Stimulated activated CD4-positive, alpha-beta T cell treated with anti-CD3 and anti-CD28 coated beads, Interleukin-12 subunit alpha, Interleukin-12 subunit beta, amount 100 ng/mL, for 48 hours (primary cell): ENCODE measurements at regions not wholly inside any gene's neighbourhood (a gene's known extent, or its start where the extent isn't known, plus 50 kb on each side); places are given as distances from the start of the nearest gene placed in this dataset.
"Not testable (repeated sequence)": the region's sequence is repeated elsewhere in the genome, so short reads cannot be mapped to it uniquely, and the experiment has no call there.

Experiments
- DNase-seq, 3 donors: peaks; one replicate each; pipeline ENCODE4 v3.0.0-alpha.2; 2020; ENCODE audit warnings: low read depth in 2 of 3, low spot score in 1 of 3

DNA sequence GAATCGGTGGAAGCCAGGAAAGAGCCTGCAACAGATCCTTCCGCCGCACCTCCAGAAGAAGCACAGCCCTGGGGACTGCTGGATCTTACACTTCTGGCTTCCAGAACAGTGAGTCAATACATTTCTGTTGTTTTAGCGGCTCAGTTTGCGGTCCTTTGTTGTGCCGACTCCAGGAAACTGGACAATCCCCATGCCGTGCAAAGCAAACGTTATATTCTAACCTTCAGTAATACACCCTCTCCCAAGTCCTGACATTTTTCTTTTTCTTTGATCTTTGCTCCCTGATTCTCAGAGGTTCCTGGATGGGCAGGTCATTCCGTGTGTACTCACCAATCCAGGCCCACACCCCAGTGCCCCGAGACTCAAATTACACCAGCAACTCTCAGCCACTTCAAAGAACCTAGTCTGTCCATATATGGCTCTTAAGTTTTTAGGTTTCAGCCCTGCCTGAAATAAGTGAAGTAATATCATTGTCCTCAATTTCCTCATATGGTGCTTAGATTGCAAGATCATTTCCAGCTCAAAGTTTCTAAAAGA lies 387.1 kb upstream of the SGCG start:
- DNase-seq = no peak

DNA sequence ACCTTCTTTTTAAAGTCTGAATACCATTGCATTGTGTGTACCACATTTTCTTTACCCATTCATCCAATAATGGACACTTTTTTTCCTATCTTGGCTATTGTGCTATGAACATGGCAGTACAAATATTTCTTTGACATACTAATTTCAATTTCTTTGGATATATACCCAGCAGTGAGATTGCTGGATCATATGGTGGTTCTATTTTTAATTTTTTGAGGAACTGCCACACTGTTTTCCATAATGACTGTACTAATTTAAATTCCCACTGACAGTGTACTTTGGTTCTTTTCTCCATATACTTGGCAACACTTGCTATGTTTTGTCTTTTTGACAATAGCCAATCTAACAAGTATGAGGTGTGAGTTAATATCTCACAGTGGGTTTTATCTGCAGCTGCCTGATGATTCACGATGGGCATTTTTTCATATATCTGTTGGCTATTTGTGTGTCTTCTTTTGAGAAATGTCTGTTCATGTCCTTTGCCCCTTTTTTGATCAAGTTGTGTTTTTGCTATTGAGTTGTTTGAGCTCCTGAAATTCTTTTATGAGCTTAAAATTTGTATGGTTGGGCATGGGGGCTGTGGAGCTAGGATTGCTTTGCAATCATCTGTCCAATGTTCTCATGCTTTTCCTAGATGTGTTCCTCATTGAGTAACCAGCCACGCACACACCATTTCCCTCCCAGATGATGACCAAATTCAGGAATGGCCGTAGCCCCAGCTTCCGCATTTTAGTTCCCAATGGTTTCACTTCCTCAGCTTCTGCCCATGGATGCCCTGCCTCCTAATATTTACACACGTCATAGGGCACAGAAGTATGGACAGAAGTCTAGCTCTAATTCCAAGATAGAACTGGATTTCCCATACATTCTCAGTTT lies 380.0 kb upstream of the SGCG start:
- no peak for DNase-seq

DNA sequence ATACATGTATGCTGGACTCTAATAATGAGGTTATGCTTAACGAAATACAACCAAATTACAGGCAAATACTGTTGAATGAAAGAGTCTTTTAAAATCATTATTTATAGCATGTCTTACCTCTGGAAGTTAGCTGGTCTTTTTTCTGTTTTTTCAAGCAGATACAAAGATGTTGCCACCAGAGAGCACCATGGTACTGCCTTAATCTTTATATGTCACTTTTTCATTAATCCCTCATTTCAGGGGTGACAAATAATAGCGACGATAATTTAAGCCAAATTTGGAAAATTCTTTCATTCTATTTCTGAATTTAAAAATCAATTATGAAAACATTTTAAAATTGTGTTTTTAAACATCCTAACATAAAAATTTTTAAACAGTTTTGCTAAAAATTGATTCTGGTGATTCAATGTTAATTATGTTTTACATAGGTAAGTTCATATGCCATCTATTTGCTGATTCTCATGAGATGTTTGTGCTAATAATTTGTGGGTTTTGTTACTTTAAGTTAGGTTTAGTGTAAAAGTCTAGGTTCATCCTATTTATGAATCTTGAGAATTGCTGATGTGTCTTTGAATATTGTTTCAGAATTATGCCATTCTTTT lies 379.3 kb upstream of the SGCG start:
- no peak for DNase-seq

DNA sequence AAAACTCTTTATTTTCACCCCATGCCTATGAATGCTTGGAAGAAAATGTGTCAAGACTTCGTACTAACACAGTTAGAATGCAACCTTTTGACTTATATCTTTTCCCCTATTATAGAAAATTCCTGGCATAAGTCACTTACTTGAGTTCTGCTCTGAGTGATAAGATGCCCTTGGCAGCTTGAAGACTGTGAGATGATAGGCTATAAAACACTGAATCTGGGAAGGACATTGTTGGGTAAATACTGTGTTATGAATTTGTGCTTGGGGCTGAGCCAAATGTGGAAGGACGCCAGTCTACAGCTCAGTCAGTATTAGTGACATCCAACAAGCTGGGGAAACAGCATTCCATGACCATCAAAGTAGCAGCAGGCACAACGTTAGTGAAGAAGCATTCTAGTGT lies 368.0 kb upstream of the SGCG start:
- DNase-seq = no peak

DNA sequence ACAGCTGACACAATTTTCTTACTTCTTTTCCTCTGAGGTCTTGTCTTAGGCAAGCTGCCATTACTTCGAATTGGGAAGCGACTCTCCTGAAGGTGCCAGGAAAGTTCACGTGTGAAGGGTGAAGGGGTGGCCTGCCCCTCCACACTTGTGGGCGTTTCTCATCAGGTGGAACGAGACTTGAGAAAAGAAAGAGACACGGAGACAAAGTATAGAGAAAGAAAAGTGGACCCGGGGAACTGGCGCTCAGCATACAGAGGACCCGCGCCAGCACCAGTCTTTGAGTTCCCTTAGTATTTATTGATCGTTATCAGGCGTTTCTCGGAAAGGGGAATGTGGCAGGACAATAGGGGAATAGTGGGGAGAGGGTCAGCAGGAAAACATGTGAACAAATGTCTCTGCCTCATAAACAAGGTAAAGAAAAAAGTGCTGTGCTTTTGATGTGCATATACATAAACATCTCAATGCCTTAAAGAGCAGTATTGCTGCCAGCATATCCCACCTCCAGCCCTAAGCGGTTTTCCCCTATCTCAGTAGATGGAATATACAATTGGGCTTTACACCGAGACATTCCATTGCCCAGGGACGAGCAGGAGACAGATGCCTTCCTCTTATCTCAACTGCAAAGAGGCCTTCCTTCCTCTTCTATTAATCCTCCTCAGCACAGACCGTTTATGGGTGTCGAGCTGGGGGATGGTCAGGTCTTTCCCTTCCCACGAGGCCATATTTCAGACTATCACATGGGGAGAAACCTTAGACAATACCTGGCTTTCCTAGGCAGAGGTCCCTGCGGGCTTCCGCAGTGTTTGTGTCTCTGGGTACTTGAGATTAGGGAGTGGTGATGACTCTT lies 367.0 kb upstream of the SGCG start:
- DNase-seq = not testable (repeated sequence)

DNA sequence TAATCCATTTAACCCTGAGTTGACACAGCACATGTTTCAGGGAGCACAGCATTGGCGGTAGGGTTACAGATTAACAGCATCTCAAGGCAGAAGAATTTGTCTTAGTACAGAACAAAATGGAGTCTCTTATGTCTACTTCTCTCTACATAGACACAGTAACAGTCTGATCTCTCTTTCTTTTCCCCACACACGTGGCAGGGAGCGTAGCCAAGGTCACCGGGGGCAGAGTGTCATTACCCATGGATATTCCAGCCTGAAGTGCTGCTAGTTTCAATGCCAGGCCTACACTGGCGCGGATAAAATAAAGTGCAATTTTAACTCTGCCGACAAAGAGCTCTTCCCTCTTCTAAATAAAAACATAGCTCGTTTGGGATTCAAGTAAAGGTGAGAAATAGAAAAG lies 366.3 kb upstream of the SGCG start:
- not testable (repeated sequence) for DNase-seq

DNA sequence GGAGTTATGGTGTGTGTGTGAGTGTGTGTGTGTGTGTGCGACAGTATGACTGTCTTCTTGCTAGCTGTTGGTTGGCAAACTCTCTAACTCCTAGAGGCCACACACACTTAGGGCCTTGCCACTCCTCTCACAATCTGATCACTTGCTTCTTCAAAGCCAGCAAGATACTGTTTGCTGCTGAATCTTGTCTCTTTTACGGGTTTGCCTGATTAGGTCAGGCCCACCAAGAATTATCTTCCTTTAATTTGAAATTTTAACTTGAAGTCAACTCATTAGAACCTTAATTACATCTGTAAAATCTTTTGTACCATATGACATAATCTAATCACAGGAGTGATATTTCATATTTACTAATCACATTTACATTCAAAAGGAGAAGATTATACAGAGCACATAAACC lies 359.2 kb upstream of the SGCG start:
- no peak for DNase-seq

DNA sequence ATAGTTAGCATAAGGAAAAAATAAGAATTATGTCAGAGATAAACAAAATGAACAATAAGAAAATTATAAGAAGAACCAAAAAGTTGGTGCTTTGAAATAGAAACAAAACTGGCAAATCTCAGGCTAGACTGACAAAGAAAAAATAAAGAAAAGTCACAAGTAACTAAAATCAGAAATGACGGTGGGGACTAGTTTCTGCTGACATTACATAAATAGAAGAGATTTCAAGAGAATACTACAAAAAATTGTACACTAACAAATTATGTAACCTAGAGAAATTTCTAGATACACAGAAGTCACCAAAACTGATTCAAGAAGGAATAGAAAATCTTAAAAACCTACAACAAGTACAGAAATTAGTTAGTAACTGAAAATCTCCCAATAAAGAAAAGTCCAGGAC lies 355.6 kb upstream of the SGCG start:
- DNase-seq = no peak

DNA sequence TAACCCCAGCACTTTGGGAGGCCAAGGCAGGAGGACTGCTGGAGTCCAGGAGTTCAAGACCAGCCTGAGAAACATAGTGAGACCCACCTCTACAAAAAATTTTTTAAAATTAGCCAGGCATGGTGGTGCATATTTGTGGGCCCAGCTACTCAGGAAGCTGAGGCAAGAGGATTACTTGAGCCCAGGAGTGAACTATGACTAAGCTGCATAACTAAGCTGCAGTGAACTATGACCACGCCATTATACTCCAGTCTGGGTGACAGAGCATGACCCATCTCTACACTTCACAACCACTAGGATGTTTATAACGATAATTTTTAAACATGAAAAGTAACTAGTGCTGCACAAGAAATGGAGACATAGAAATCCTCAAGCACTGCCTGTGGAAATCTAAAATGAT lies 352.7 kb upstream of the SGCG start:
- DNase-seq = no peak

DNA sequence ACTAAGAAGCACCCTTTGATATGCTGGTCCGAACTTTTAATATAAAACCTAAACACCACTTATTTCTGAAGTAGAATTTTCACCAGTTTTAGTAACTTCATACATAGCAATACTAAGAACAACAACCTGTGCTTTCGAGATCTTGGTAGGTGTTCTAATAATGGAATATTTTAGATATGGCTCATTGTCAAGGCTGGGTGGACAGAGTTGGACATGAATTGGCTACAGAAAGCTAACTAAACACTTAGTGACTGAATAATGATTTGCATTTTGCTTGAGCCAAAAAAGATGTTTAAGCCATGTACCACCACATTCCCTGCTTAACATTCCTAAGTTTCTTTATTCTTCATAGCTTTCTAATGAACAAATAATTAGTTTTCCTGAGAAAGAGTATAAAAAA lies 344.3 kb upstream of the SGCG start:
- DNase-seq = no peak

DNA sequence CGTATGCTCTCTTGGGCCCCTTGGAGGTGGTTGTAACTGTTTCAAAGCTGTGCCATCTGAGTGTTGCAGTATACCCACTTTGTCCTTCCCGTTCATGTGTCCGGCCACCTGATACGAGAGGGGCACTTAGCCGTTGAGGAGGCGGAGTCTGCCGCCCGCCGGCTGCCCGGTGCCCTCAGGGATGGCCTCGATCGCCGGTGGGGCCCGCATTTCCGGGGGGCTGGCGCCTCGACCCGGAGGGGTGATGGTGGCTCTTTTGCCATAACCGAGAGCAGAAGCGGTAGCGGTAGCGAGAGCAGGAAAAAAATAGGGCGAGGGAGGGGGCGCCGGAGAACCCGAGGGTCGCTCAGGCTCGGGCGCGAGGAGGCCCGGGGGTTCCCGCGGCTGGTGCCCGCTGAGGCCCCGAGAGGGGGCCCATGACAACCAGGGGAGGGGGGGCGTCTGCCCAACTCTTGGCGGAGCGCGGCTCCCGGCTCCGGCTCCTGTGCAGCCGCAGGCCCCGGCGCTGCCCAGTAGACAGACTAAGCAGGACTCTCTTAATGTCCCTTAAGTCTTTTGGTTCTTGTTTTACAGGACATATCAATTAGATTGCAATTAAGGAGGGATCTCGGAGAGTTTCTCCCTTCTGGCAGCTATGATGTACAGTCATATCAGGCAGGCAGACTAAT lies 342.7 kb upstream of the SGCG start:
- DNase-seq = no peak

DNA sequence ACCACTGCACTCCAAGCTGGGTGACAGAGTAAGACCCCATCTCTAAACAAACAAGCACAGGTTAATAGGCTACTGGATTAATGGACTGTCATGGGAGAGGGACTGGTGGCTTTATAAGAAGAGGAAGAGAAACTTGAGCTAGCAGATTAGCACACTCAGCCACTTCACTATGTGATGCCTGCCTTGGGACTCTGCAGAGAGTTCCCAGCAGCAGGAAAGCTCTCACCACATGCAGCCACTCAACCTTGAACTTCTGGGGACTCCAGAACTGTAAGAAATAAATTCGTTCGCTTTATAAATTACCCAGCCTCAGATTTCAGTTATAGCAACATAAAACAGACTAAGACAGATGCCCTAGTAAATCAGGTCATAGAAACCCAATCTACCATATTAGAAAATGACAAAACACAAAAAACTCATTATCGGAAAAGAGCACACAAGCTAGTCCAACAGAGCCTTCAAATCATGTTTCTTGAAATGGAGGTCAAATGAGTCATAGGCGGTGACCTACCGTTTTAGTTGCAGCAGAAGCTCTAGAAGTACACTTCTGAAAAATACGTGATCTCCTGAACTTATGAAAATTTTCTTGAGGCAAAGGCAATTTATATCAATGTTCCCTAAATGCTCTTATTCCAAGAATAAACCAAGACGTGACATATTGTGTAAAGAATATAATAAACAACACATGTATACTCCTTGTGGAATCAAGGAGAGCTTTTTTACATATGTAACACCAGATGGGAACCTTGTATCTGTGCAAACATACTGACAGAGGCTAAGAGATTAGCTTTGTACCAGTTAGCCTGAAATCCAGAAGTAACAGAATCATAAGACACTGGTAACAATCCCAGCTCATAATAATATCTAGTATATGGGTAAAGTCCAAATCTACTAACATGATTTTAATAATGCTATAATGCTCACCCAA lies 340.9 kb upstream of the SGCG start:
- DNase-seq = no peak

DNA sequence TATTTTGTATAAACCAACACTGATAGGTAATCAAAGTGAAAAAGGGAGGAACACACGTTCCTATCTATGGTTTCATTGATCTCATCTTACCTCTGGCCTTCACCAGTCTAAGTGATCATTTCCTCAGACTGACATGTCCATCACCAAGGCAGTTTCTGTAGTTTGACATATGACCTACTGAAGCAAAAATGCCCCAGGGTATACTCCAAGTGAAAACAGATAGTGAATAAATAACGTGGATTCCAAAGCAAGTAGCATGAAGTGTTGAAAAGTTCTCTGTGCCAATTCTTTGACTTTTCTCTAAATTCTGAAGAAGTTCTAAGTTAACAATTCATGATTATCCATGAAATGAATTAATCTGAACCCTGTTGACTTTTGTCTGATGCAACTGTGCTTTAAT lies 334.2 kb upstream of the SGCG start:
- no peak for DNase-seq

DNA sequence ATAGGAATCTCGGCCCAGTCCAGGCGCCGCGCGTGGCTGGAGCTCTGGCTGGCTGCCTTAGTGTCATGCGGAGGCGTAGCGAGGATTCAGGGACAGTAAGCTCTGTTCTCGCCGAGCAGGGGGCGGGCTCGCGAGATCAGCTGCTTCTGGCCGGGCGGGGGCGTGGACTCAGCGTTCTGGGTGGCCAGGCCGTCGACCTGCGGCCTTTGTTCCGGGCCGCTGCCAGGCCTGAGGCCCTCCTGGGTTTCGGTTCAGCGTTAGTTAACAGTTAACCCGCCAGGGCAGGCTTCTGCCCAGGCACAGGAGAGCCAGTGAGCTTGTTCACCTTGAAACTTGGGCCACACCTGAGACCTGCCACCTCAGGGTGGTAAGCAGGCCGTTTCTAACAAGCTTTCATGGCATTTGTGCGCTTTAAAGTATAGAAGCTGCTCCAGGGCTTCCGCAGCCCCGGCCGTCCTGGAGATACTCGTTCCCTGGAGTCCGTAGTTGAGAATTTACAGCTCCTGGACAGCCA lies 332.2 kb upstream of the SGCG start:
- no peak for DNase-seq

DNA sequence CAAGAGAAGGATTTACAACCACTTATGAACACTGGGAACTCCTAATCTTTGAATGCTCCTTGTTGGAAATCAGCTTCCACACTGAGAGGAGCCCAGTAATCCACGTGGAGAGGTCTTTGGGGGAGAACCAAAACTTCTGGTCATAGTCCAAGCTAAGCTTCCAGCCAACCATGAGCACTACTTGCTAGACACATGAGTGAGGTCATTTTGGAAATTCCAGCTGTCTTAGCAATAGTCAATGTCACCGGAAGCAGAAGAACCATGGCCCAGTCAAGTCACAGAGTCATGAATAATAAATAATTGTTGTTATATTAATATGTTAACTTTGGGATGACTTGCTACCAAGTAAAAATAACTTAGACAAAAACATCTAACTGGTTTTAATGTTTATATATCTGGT lies 324.9 kb upstream of the SGCG start:
- DNase-seq = no peak

DNA sequence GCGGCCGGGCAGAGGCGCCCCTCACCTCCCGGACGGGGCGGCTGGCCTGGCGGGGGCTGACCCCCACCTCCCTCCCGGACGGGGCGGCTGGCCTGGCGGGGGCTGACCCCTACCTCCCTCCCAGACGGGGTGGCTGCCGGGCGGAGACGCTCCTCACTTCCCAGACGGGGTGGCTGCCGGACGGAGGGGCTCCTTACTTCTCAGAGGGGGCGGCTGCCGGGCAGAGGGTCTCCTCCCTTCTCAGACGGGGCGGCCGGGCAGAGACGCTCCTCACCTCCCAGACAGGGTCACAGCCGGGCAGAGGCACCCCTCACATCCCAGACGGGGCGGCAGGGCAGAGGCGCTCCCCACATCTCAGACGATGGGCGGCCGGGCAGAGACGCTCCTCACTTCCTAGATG lies 321.8 kb upstream of the SGCG start:
- DNase-seq = not testable (repeated sequence)

DNA sequence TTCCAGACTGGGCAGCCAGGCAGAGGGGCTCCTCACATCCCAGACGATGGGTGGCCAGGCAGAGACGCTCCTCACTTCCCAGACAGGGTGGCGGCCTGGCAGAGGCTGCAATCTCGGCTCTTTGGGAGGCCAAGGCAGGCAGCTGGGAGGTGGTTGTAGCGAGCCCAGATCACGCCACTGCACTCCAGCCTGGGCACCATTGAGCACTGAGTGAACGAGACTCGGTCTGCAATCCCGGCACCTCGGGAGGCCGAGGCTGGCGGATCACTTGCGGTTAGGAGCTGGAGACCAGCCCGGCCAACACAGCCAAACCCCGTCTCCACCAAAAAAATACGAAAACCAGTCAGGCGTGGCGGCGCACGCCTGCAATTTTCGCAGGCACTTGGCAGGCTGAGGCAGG lies 321.4 kb upstream of the SGCG start:
- DNase-seq = not testable (repeated sequence)

DNA sequence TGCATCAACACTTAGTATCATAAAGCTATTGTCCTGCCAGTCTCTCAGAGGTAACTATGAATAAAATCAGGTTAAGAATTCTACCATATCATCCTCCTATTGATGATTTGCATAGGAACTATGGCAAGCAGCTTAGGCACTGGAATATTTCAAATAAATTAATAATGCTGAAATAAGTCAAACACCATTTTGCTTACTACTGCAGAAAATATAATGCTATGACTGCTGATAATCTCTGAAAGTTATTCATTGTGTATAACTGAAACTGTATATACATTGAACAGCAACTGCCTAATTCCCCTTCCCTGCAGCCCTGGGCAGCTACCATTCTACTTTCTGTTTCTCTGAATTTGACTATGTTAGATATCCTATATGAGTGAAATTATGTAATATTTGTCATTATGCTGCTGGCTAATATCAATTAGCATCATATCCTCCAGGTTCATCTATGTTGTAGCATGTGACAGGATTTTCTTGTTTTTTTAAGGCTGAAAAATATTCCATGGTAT lies 318.8 kb upstream of the SGCG start:
- DNase-seq = no peak

DNA sequence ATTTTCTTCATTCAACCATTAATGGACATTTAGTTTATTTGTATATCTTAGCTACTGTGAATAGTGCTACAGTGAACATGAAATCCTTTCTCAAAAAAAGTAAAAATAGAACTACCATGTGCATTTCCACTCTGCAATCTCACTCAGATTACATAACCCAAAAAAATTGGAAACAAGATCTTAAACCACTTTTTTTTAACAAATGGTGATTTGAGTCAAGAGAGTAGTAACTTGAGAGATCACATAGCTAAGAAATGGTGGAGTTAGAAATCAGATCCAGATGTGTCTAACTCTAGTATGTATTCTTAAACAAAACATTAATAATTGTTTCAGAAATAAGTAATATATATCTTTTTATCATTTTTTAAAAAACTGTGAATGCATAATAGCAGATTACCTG lies 318.3 kb upstream of the SGCG start:
- no peak for DNase-seq

DNA sequence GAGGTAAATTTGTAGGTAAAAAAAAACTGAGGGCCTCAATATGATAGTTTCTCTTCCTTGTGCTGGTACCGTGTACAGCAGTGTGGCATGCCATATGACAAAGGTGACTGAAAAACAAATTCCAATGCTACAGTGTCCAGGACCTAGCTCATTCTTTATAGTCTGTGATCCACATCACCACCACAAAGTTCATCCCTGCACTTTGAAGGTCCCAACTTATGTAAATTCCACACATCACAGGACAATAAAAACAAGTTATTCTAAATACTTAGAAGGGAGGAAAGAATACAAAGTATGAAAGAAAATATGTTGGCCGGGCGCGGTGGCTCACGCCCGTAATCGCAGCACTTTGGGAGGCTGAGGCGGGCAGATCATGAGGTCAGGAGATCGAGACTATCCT lies 314.6 kb upstream of the SGCG start:
- DNase-seq = no peak
